Omental fat pad (tissue), 3 donors: ENCODE measurements at regions not wholly inside any gene's neighbourhood (a gene's known extent, or its start where the extent isn't known, plus 50 kb on each side); places are given as distances from the start of the nearest gene placed in this dataset.
"Not testable (repeated sequence)": the region's sequence is repeated elsewhere in the genome, so short reads cannot be mapped to it uniquely, and the experiment has no call there.

ENCODE experiments used
- ATAC-seq: fragments of 150-250 bp; one replicate; pipeline ENCODE4 v1.9.1; 2016; ENCODE audit warnings: mild to moderate bottlenecking, moderate library complexity; ENCODE audit not compliant: low FRiP score
- DNase-seq: peaks from one replicate; pipeline ENCODE4 v3.0.0-alpha.2; 2019; ENCODE audit warnings: low spot score
- CTCF ChIP-seq, 3 donors: fragments of 450-650 bp; IDR thresholded peaks; one replicate each; pipeline ENCODE4 v1.5.1; 2016 to 2017; ENCODE audit warnings: antibody characterized with exemption in 3 of 3, mild to moderate bottlenecking in 3 of 3, moderate library complexity in 2 of 3

DNA sequence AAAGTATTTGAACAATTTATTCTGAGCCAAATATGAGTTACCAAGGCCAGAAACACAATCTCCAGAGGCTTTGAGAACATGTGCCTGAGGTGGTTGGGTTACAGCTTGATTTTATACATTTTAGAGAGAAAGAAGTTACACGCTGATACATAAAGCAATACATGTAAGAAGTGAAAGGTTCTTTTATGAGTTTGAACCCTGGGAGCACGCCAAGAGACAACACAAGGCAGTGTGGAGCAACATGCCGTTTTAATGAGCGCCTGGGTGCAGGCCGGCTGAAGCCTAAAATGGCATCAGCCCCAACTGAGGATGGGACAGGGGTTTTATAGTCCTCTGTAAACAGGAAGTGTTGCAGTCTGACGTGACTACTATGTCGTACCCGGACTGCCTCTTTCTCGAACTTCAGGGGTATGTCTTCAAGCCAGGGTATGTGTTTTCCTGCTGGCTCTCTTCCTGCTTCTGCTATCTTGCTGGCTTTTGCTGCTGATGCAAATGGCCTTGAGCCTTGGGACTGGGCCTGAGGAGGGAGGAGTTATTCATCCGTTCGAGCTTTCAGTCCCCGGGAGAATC is 193.7 kb downstream of the CYLC2 start:
- TF ChIP-seq CTCF (IDR thresholded peaks at IDR 0.05): no peak
- ATAC-seq (no peak), DNase-seq (no peak)

- no peak for TF ChIP-seq CTCF (IDR thresholded peaks at IDR 0.05)
- ATAC-seq (no peak), DNase-seq (no peak)
Observed at GRCh38 chr9:103193992-103194391, 198.9 kb downstream of the CYLC2 start.

DNA sequence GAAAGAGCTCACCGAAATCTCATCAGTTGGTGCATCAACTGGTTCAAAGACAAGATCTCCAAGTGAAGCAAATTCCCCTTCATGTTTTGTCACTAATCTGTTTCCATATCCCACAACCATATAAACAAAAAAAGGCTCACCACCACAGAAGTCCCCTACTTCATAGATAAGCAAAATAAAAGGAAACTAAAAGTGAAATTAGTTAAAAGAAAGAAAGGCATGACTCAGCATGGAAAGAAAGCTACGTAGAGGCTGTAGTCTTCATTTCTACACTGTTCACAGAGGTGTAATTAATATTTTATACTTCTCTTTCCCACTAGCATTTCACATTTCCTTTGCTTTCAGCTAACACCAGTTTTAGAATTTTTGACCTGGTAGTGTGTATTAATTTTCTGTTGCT is 208.0 kb downstream of the CYLC2 start:
- no peak for DNase-seq
- no peak for ATAC-seq
- no peak for TF ChIP-seq CTCF (IDR thresholded peaks at IDR 0.05)

DNA sequence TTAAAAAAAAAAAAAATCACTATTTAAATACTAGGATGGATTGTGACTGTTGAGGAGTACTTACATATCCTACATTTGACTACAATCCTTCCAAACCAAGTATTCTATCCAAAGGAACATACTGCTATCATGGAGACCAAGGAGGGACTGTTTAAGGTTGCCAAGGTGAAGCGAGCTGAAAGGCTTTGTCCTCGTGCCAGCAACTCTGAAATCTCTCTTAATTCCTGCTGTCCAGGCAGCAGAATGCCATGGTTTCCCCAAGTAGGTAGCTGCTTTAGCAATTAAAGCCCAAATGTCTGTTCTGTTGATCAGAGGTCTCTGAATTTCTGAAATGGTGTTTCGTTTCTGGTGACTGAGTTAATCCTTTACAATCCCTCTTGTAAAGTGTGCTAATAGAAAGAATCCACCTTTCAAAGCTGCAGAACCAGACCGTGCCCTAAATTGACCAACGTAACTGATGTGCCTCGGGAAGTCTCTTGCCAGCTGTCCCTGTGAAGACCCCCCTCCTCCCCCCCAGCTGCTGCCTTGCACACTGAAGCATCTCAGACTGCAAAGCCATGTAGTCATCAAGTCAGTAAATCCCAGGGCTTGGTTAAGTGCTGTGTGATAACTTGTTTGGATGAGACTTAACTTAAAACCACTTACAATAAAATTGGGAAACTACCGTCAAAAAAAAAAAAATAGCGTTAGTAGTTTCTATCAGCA is 210.9 kb downstream of the CYLC2 start:
- not testable (repeated sequence) for ATAC-seq, DNase-seq

- TF ChIP-seq CTCF (IDR thresholded peaks at IDR 0.05): no peak
- ATAC-seq: no peak
- no peak for DNase-seq
Observed at GRCh38 chr9:103210607-103211006, 215.5 kb downstream of the CYLC2 start.

GRCh38 chr9:103215197-103215596 is 220.1 kb downstream of the CYLC2 start:
- TF ChIP-seq CTCF (IDR thresholded peaks at IDR 0.05): no peak
- ATAC-seq: no peak
- DNase-seq: no peak

GRCh38 chr9:103225702-103226646 is 230.8 kb downstream of the CYLC2 start:
- DNase-seq (no peak), ATAC-seq (no peak)
- TF ChIP-seq CTCF (IDR thresholded peaks at IDR 0.05): no peak
